Calu3 (cell line): ENCODE measurements at regions not wholly inside any gene's neighbourhood (a gene's known extent, or its start where the extent isn't known, plus 50 kb on each side); places are given as distances from the start of the nearest gene placed in this dataset.

ENCODE experiments used
- BruUV-seq: library from RNA; stranded (reverse); fragments of 400-500 nt; replicated peaks from 2 replicates; lab custom pipeline; 2021; lab: Mats Ljungman, UMichigan
- CTCF ChIA-PET: fragments of 300-600 bp; sonication (Branson Sonifier 250); formaldehyde crosslinking; loops from one replicate; lab custom pipeline; 2022; ENCODE audit warnings: antibody characterized with exemption; lab: Charles Lee
- DNase-seq: peaks from one replicate; pipeline ENCODE4 v3.0.0; 2022
- H3K27ac Mint-ChIP-seq: one replicate; pipeline ENCODE4 v1.8.0; 2022; ENCODE audit warnings: mixed read lengths; ENCODE audit not compliant: unreplicated experiment
- H3K27me3 Mint-ChIP-seq: one replicate; pipeline ENCODE4 v1.8.0; 2022; ENCODE audit warnings: mixed read lengths; ENCODE audit not compliant: unreplicated experiment
- H3K36me3 Mint-ChIP-seq: one replicate; pipeline ENCODE4 v1.8.0; 2022; ENCODE audit warnings: mild to moderate bottlenecking, moderate library complexity, mixed read lengths; ENCODE audit not compliant: insufficient read depth, unreplicated experiment
- H3K4me1 Mint-ChIP-seq: one replicate; pipeline ENCODE4 v1.8.0; 2022; ENCODE audit warnings: mild to moderate bottlenecking, low read depth, mixed read lengths; ENCODE audit not compliant: unreplicated experiment
- H3K4me3 Mint-ChIP-seq: one replicate; pipeline ENCODE4 v1.8.0; 2022; ENCODE audit warnings: mild to moderate bottlenecking, low read depth, moderate library complexity, mixed read lengths; ENCODE audit not compliant: unreplicated experiment
- H3K9me3 Mint-ChIP-seq: one replicate; pipeline ENCODE4 v1.8.0; 2022; ENCODE audit warnings: low read depth, mixed read lengths; ENCODE audit not compliant: unreplicated experiment
- intact Hi-C: fragments of 100-400 bp; cut with micrococcal nuclease; formaldehyde crosslinking; loops from one replicate; pipeline ENCODE4 v1.10.0; 2022; ENCODE audit not compliant: unreplicated experiment
- TF ChIP-seq, protein P1 (sequence below): fragments of 200-600 bp; IDR thresholded peaks from one replicate; pipeline ENCODE4 v1.8.0; 2022; ENCODE audit warnings: antibody characterized with exemption; ENCODE audit not compliant: unreplicated experiment

DNA sequence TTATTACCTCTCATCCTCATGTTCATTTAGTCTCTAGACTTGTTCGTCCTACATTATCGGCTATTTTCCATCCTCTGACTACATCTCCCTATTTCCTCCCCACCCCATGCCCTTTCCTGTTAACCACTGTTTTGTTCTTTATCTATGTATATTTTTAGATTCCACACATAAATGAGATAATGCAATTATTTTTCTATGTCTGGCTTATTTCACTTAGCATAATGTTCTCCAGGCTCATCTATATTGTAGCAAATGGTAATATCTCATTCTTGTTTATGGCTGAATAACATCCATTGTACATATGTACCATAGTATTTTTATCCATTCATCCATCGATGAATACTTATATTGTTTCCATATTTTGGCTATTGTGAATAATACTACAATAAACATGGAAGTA, 84.6 kb upstream of the PTPRR start:
- Mint-ChIP-seq H3K4me3 (no peak overlapping the region), H3K9me3 (no peaks in the 10 kb centered on the region), H3K27ac (no peak overlapping the region), H3K4me1 (no peaks in the 10 kb centered on the region), H3K27me3 (no peaks in the 10 kb centered on the region), H3K36me3 (no peaks in the 10 kb centered on the region)
- TF ChIP-seq, protein P1, sequence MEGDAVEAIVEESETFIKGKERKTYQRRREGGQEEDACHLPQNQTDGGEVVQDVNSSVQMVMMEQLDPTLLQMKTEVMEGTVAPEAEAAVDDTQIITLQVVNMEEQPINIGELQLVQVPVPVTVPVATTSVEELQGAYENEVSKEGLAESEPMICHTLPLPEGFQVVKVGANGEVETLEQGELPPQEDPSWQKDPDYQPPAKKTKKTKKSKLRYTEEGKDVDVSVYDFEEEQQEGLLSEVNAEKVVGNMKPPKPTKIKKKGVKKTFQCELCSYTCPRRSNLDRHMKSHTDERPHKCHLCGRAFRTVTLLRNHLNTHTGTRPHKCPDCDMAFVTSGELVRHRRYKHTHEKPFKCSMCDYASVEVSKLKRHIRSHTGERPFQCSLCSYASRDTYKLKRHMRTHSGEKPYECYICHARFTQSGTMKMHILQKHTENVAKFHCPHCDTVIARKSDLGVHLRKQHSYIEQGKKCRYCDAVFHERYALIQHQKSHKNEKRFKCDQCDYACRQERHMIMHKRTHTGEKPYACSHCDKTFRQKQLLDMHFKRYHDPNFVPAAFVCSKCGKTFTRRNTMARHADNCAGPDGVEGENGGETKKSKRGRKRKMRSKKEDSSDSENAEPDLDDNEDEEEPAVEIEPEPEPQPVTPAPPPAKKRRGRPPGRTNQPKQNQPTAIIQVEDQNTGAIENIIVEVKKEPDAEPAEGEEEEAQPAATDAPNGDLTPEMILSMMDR: no peak
- DNase-seq: no peak
- CTCF ChIA-PET: no interaction called here
- intact Hi-C loops: no loop called here
- BruUV-seq: no TSS peak

DNA sequence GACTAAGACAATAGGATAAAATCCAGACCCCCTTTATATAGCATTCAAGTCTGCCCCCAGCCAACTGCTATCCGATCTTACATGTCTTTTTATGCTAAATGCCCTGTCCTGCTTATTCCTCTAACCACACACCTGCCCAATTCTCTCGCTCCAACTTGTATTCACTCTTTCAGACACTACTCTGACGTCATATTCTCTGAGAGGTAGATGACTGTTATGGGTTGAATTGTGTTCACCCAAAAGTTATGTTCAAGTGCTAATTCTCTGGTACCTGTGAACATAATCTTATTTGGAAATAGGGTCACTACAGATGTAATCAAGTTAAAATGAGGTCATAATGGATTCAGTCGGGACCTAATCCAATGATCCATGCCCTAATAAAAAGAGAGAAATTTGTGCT, 84.0 kb upstream of the PTPRR start:
- H3K4me3 Mint-ChIP-seq: no peak overlapping the region
- TF ChIP-seq, protein P1: no peak
- no peaks in the 10 kb centered on the region for H3K36me3 Mint-ChIP-seq
- intact Hi-C loops: no loop called here
- CTCF ChIA-PET: no interaction called here
- BruUV-seq: no TSS peak
- H3K27me3 Mint-ChIP-seq: no peaks in the 10 kb centered on the region
- H3K9me3 Mint-ChIP-seq: no peaks in the 10 kb centered on the region
- H3K4me1 Mint-ChIP-seq: no peaks in the 10 kb centered on the region
- no peak overlapping the region for H3K27ac Mint-ChIP-seq
- no peak for DNase-seq

DNA sequence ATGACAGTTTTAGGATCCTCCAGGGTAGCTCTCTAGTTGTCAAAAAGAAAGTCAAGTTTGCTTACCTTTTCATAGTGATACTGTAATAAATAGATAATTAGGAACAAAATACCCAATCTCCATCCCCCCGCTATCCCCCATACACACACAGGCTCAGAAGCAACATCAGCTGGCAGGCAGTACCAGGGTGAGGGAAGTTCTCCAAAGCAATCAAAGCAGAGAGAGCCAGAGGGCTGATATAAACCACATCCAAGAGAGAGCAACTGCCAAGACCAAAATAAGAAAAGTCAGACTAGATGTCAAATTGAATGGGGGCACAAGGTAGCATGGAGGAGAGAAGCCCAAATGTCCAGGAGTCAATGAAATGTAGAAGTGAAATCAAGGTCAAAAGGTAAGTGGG, 80.2 kb upstream of the PTPRR start:
- TF ChIP-seq, protein P1: no peak
- H3K27me3 Mint-ChIP-seq: no peaks in the 10 kb centered on the region
- CTCF ChIA-PET: no interaction called here
- H3K27ac Mint-ChIP-seq: no peak overlapping the region
- intact Hi-C loops: no loop called here
- no peaks in the 10 kb centered on the region for H3K36me3 Mint-ChIP-seq
- no peaks in the 10 kb centered on the region for H3K9me3 Mint-ChIP-seq
- no peak for DNase-seq
- no TSS peak for BruUV-seq
- H3K4me1 Mint-ChIP-seq: no peaks in the 10 kb centered on the region
- H3K4me3 Mint-ChIP-seq: no peak overlapping the region

DNA sequence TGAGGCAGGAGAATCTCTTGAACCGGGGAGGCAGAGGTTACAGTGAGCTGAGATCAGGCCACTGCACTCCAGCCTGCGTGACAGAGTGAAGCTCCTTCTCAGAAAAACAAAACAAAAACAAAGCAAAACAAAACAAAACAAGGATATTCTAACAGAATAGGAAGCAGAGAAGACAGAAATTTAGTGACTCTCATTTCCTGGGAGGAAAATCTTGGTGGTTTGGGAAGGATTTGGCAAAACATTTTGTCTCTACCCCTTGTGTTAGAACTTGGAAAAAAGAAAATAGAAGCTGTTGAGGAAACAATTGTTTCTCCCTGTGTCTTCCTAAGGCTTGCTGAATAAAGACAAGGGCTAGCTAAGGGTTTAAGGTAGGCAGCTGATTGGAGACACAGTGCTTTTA, 79.7 kb upstream of the PTPRR start:
- CTCF ChIA-PET: no interaction called here
- intact Hi-C loops: no loop called here
- BruUV-seq: no TSS peak

More for the DNA sequence above, 79.7 kb upstream of the PTPRR start:
- no peak for DNase-seq
- no peak overlapping the region for H3K4me3 Mint-ChIP-seq
- no peaks in the 10 kb centered on the region for H3K36me3 Mint-ChIP-seq
- TF ChIP-seq, protein P1: no peak
- H3K9me3 Mint-ChIP-seq: no peaks in the 10 kb centered on the region
- H3K27ac Mint-ChIP-seq: no peak overlapping the region
- no peaks in the 10 kb centered on the region for H3K4me1 Mint-ChIP-seq
- no peaks in the 10 kb centered on the region for H3K27me3 Mint-ChIP-seq
